Medulla oblongata (tissue), 1 donor: ENCODE measurements at regions not wholly inside any gene's neighbourhood (a gene's known extent, or its start where the extent isn't known, plus 50 kb on each side); places are given as distances from the start of the nearest gene placed in this dataset.
"Not testable (repeated sequence)": the region's sequence is repeated elsewhere in the genome, so short reads cannot be mapped to it uniquely, and the experiment has no call there.

Source experiments
- DNase-seq: peaks from one replicate; pipeline ENCODE4 v3.0.0-alpha.2; 2015; ENCODE audit errors: extremely low spot score

DNA sequence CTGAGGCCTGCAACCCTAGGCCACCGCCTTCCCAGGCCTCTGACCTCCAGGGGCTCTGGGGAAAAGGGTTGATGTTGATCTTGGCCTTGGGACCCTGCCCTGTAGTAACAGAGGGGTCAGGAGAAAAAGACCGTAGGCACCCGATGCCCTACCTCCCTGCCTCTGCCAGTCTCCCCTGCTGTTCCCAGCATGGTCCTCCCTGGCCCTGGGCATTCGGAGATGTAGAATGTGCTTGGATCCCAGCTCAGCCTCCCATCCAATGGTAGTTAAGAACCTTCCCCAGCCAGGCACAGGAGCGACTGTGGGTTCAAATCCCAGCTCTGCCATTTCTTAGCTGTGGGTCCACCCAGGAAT is 72.0 kb upstream of the TARDBP start:
- DNase-seq: no peak

DNA sequence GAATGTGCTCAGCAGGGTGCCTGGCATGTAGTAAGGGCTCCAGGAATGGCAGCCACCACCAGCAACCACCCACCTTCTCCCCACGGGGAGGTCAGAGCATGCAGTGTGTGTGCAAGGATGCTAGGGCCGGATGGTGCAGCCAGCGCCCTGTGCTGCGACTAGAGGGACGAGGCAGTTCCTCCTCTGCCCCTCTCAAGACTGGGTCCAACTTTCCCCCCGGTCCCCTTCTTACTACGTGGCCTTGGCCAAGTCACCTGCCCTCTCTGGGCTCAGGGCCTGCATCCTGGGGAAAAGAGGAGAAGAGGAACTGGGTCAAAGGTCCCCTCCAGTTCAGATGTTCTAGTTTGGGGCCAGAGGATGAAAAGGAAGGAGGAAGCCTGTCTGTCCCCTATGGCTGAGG is 71.6 kb upstream of the TARDBP start:
- DNase-seq: no peak

DNA sequence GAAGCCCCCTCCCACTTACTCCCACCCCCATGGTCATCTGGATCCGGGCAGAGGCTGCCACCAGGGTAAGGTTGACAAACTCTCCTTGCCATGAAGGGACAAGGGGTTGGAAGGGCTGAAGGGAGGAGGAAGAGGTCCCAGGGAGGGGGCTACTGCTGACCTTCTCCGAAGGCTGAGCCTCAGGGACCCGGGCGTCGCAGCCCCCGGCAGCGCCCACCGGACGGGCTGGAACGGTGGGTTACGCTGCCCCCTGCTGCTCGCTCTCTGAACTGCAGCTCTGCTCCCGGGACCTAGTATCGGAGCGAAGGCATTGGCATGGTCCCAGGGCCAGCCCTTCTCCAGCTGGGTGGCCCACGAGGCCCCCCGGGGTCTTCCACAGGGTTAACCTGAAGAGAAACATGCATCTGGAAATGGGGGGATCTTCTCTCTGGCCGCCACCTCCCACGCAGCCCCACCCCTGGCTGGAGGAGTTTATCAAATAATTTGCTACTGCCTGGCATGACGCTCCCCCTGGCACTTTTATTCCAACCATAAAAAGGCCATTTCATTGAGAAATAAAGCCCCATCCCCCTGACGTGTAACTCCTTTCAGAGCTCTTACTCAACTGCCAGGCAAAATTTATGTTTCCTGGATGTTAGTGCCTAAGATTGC is 70.4 kb upstream of the TARDBP start:
- DNase-seq: peak; percentile 18

DNA sequence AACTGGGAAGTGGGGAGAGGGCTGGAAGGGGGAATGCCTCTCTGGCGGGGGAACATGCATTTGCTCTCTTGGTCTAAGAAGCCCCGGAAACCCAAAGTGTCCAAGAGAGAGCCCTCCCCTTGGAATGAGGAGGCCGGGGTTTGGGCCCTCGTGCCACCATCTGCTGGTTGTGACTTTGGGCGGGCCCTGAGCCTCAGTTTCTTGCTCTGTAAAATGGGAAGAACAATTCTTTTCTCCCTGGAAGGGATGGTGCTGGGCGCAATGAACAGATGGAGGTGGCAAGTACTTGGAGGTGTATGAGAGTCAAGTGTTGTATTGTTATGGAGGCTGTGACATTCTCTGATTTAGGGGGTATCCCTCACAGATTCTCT is 69.9 kb upstream of the TARDBP start:
- DNase-seq: no peak

DNA sequence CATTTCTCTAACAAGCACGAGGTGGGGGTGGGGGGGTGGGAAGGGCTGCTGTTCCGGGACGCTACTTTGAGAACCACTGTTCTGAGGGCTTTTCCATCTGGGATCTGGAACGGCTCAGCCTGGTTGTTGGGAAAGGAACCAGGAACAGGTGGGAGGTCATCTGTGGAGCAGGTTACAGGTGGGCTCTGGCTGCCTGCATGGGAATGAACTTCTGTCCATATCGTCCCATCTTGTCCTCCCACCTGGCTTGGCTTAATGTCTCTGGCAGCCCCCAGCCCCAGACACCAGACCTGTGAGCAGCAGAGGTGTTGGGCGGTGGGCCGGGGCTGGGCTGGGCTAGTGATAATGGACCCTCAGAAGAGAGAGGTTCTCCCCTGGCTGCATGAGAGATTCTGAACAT is 69.4 kb upstream of the TARDBP start:
- no peak for DNase-seq

DNA sequence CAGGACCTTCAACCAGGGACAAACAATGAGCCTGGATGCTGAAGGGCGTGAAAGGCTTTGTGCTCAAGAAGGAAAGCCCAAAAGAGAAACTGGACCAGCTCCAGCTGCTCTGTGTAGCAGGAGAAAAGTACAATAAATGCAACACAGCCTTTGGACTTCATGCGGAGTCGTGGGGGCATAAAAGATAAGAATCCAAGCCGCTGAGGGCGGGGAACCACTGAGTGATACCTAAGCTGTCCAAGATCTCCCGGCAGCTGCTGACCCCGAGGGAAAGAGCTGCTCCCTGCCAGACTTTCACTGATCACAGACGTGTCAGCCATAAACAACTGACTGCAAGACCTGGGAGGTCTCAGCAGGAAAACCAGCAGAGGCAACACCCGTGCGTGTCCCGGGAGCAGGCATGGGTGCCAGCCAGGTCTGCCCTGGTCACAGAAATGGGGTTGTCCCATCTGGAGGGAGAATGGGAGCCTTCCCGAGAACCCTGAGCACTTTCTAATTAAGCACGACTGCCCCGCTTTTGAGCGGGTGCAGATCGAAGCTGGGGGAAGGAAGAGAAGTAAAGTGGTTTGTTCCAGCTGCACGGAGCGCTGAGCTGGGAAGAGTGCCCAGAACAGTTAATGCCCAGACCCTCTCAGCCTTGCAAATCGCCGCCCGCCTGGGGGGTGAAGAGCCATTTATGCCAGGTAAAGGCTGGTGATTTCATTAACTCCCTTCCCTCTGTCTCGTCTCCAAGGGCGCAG is 68.3 kb upstream of the TARDBP start:
- DNase-seq: peak; percentile 29

DNA sequence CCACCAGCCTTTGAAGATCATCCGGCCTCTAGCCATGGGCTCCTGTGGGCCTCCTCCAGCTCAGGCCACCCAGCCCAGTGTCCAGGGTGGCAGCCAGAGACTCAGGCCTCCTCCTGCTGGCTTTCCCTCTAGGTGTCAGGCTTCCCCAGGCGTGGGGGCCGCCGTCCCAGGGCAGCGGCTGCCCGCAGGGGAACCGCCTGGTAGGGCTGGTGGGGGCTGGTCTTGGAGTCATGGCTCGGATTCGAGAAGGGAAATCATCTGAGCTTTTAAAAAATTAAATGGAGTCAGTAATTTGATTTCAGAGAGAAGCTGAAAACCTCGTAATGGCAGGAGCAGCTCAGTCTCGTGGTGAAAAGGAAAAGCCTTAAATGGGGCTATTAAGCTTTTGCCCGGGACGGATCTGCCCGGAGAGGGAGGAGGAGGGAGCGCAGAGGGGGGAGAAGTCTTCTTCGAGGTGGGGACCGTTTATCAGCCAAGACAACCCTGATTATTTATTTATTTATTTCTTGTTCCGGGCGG is 66.4 kb upstream of the TARDBP start:
- DNase-seq: no peak

DNA sequence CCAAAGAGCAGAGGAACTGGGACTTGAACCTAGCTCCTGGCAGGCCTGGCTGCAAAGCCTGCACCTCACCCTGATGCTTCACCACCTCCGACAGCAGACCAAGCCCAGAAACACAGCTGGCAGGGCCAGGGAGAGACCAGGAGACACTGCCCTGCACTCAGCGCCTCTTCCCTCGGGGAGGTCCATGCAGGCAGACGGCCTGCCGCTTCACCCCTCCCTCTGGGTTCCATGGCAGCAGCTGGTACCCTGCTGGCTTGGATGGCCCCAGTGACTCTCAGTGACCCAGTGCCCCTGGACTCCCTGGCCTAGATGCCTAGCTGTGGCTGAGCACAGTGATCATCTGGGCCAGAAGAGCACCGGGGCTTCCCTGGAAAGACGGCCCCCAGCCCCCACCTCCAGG is 65.3 kb upstream of the TARDBP start:
- no peak for DNase-seq

DNA sequence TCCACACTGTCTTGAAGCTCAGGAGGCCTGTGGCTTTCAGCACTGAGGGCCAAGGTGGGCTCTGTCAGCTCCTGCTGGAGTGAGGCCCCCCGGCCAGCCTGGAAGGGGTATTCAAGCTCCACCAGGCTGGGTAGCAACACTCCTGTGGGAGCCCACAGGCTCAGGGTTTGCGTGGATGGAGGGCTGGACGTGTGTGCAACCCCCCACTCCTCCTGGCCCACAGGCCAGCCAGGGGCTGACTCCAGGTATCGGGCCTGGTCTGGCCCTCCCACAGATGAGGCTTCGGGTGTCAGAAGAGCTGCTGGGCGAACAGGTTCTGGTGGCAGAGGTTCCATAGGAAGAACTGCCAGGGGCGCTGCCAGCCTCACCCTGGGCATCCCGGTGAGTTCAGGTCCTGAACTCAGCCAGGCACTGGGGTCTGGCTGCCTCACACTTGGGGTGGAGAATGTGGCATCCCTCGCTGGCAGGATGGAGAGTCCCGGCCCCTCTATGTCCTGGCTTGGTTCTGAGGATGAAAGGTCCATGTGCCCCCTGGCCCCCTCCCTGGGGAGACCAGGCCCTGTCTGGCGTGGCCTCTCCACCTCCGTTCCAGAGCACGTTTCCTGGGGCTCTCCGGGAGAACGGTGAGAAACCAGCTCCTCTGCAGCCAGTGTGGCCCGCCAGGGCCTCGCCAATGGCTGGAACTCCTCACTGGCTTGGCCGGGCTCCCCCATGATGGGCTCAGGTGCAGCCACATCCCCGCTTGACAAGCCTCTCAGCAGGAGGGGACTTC is 64.6 kb upstream of the TARDBP start:
- DNase-seq: no peak

DNA sequence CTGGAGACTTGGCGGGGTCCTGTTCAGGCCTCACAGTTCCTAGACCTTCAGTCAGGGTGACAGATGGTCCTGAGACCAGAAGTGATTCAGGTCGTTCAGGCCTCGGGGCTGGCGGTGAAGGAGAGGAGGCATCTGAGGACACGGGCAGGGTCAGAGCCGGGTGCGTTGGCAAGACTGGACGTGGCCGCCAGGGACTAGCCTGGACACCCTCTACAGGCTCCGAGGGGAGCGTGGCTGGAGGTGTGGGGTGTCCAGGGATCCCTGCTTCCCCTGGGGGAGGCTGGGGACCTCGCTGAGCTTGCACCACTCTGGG is 64.0 kb upstream of the TARDBP start:
- no peak for DNase-seq

DNA sequence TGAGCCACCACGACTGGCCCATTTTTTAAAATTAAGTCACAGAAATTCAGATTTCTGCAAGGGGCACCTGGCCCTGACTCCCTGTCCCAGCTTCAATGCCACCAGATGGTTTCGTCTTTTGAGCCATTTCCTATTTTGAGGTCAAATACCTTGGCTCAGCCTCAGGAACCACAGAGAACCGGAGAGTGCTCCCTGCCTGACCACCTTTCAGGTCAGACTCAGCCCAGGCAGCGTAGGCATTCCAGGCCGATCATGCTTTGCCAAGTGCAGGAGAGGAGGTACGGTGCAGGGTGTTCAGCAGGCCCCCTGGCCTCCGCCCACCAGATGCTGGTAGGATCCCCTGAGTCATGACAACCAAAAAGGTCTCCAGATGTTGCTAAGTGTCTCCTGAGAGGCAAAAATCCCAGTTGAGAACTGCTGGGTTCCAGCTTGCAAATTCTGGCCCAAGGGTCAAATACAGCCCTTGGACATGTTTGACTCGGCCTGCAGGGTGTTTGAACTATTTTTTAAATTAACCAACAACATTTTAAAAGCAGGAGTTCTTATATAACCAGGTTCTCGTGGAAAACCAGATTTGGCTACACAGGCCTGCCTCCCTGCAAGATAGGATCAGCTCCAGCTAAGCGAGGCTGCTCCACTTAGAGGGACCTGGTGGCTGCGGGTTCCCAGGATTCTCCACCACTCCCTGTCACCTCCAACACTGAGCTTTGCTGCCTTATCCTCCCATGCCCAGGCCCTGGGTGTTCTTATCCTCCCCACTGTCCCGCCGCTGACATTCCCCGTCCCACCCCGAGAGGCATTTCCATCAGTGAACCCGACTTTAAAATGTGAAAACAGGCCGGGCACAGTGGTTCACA is 61.9 kb upstream of the TARDBP start:
- DNase-seq: no peak

DNA sequence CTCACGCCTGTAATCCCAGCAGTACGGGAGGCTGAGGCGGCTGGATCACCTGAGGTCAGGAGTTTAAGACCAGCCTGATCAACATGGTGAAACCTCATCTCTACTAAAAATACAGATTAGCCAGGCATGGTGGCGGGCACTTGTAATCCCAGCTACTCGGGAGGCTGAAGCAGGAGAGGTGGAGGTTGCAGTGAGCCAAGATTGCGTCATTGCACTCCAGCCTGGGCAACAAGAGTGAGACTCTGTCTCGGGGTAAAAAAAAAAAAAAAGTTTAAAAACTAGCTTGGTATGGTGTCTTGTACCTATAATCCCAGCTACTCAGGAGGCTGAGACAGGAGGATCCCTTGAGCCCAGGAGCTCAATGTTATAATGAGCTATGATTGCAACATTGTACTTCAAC is 61.2 kb upstream of the TARDBP start:
- not testable (repeated sequence) for DNase-seq

DNA sequence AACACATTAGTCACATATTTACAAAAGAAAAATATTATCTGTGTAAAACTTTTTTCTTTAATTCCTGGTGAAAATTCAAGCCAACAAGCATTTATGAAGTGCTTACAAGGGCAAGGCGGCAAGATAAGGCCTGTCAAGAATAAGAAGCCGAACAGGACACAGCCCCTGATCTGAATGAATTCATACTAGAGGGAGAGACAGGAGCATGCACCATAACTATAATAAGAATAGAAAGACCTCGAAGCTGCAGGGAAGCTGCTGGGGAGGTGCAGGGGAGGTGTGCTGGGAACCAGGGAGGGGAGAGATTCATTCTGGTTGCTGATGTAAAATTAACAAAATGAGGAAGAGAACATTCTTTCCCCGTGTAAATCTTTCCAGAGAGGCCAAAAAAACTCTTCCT is 60.5 kb upstream of the TARDBP start:
- DNase-seq: no peak

DNA sequence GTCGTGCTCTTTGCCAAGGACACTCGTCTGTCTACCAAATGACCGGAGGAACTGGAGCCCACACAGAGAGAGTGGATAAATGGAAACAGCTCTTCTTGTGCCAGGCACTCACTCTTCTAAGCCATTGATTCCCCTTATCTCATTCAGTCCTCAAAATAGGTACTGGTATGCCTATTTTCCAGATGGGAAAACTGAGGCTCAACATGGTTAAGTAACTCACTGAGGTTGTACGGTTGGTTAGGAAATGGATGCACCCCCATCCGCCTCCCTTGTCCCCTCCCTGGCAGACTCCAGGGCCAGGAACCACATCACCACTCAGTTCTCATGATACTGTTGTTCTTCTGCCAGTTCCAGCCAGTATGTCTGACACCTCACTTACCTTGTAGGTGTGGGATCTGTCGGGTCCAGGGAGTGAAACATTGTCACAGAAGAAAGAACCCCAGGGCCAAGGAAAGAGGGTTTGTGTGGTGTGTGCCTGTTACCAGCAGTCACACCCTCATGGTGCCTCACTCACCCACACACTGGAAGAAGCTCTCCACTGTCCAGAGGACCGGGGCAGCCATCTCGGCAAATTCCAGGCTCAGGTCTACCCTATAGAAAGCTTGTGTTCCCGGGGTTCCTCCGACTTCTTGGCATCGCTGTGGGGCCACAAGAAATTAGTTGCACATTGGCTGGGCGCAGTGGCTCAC is 58.8 kb upstream of the TARDBP start:
- no peak for DNase-seq

DNA sequence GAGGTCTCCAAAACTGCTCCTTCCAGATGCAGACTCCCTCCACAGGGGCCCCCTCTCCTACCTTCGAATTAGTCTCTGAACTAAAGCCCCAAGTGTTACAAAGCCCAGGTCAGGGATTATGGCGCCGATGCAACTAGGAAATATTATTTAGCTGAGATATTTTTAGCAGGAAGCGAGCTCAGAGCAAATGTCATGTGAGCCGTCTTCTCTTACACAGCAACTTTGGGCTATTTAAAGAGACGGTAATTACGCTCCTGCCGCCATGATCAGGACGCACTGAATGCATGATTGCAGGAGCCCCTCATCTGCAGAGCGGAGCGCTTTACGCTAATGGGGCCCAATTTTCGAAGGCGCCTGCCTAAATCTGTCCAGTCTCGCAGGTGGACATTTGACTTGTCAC is 55.3 kb upstream of the TARDBP start:
- DNase-seq: no peak

DNA sequence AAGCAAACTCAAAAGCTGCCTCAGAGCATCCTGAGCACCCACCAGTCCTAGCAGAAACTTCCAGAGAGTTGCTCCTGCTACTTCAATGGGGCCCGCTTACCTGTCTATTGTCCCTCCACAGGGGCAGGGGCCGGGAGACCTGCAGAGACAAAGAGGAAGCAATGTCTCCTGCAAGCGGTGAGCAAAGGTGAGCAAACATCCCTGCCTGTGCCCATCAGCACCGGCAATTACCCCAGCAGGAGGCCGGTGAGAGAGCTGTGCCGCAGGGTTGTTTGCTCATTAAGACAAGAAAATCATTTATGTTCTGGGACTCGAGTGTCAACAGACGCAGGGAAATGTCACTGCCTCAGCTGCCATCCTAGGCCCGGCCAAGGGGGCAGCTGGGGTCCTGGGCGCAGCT is 53.8 kb upstream of the TARDBP start:
- DNase-seq: no peak

DNA sequence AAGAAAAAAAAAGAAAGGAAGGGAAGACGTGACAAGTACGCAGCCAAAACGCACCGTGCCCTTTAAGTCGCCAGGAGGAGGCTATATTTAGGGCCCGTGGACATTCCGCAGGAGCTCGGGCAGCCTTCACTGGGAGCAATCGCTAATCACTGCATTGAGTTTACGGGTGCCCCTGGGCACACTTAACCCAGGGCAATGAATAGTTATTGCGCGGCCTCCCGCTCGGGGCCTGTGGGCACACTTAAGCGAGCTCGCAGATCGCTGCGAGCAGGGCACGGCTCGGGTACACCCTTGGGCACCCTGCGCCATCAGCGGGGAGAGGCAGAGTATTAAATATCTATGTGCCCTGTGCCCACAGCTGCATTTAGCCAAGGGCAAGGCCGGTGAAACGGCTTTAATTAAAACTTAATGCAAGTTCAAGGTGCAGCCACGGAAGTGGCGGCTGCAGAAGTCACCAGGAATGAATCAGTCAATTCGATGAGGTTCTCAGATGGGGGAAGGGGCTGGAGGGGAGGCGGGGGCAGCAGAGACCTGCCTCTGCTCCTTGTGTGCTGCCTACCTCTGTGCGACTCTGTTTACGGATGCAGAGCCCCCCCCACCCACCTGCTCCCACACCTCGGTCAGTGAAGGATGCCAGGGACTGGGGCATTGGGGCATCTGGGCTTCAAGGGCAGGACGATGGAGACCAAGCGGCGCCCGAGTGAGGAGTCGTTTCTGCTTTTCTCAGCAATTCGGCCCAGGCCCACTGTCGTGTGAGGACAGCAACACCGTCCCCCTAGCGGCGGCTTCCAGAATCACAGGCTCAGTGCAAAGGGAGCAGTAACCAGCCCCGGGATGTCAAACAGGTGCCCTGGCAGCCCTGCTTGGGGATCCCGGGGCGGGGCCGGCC is 51.8 kb upstream of the TARDBP start:
- DNase-seq: peak; percentile 88

DNA sequence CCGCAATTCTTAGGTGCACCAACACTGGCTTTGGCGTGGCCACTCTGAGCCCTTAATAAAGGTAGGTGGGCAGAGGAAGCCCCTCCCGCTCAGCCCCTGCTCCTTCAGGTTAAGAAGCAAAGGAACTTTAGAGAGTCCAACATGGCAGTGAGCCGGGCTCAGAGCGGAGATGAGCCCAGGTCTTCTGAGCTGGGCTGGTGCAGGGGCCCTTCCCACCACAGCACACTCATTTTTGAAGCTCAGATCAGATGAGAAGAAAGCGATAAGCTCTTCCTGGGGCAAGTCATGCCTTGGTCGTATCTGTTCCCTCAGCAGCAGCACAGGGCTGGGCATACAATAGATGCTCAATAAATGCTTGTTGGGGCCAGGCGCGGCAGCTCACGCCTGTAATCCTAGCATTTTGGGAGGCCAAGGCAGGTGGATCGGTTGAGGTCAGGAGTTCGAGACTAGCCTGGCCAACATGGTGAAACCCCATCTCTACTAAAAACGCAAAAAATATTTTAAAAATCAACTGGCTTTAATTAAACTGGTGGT is 51.1 kb upstream of the TARDBP start:
- DNase-seq: no peak

DNA sequence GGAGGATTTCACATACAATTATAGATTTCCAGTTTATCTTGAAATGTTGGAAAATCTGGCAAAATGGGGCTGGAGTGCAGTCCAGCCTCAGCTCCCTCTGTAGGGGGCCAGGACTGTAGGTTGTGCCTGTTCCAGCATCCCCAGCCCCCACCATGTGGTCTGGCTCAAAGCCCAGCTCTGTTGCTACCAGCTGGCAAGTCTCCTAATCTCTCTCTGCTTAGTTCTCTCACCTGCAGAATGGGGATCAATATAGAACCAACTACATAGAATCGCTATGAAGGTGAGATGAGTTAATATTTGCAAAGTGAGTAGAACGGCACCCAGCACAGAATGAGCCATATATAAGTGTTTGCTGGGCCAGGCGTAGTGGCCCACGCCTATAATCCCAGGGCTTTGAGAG is 50.0 kb upstream of the TARDBP start:
- DNase-seq: no peak
